ENCODE measurements at regions not wholly inside any gene's neighbourhood (a gene's known extent, or its start where the extent isn't known, plus 50 kb on each side); places are given as distances from the start of the nearest gene placed in this dataset.

DNA sequence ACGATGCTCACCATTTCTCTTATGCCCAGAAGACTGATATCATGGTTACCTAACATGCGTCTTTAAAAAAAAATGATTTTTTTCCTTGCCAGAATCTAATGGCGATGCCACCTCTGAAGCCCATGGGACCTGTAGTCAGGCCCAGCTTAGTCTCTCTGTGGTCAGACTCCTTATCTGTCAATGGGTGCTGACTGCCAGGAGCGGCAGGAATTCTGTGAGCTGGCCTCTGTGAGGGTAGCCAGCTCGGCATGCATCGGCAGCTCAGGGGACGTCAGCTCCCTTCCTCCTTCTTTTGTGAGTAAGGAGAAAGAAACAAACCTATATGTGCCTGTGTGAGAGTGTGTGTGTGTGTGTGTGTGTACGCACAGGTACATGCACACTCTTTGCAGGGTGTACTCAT is 49.9 kb upstream of the ZRANB1 start (continued):
- TF ChIP-seq RHOXF2B (CRISPR knock-in tag; conservative IDR thresholded peaks at IDR 0.05) (no peak), CHCHD3 (CRISPR knock-in tag; IDR thresholded peaks at IDR 0.05) (no peak)
